OCI-LY3 (cell line): ENCODE measurements at regions not wholly inside any gene's neighbourhood (a gene's known extent, or its start where the extent isn't known, plus 50 kb on each side); places are given as distances from the start of the nearest gene placed in this dataset.
"Not testable (repeated sequence)": the region's sequence is repeated elsewhere in the genome, so short reads cannot be mapped to it uniquely, and the experiment has no call there.

Source experiments
- H2AFZ ChIP-seq: fragments of 200-600, 300-600 bp; shearing (Covaris generic); 2 replicates; pipeline ENCODE4 v1.6.0; 2014; ENCODE audit warnings: antibody characterized with exemption, low read depth, low read length
- H3K27ac ChIP-seq: fragments of 200-600, 300-600 bp; sonication (generic); 2 replicates; pipeline ENCODE4 v1.5.1; 2014; ENCODE audit warnings: mild to moderate bottlenecking, low read length, moderate library complexity, mixed read lengths
- H3K27me3 ChIP-seq: fragments of 200-600, 300-600 bp; sonication (generic); 2 replicates; pipeline ENCODE4 v1.6.1; 2014; ENCODE audit warnings: low read depth, low read length, mixed read lengths
- H3K36me3 ChIP-seq: fragments of 200-600, 300-600 bp; sonication (generic); replicated peaks from 2 replicates; pipeline ENCODE3; 2014; ENCODE audit warnings: low read depth, low read length, mixed read lengths
- H3K4me1 ChIP-seq: fragments of 300-600, 200-600 bp; sonication (generic); 2 replicates; pipeline ENCODE4 v1.6.1; 2014; ENCODE audit warnings: low read length, mixed read lengths
- H3K4me2 ChIP-seq: fragments of 200-600, 300-600 bp; sonication (generic); 2 replicates; pipeline ENCODE4 v1.6.1; 2014; ENCODE audit warnings: low read length, mixed read lengths
- H3K4me3 ChIP-seq: fragments of 300-600, 200-600 bp; sonication (generic); 2 replicates; pipeline ENCODE4 v1.5.1; 2014; ENCODE audit warnings: antibody characterized with exemption, mild to moderate bottlenecking, low read length, moderate library complexity
- H3K79me2 ChIP-seq: fragments of 300-600, 200-600 bp; shearing (Covaris generic); 2 replicates; pipeline ENCODE4 v1.6.1; 2014; ENCODE audit warnings: mild to moderate bottlenecking, low read length, mixed read lengths
- H3K9ac ChIP-seq: fragments of 300-600, 200-600 bp; shearing (Covaris generic); 2 replicates; pipeline ENCODE4 v1.6.0; 2014; ENCODE audit warnings: mild to moderate bottlenecking, low read length, moderate library complexity
- H3K9me3 ChIP-seq: fragments of 200-600, 300-600 bp; shearing (Covaris generic); 2 replicates; pipeline ENCODE4 v1.6.1; 2014; ENCODE audit warnings: low read length, mixed read lengths; ENCODE audit not compliant: insufficient read depth
- H4K20me1 ChIP-seq: fragments of 200-600, 300-600 bp; sonication (generic); 2 replicates; pipeline ENCODE4 v1.6.1; 2016; ENCODE audit warnings: low read length, mixed read lengths; ENCODE audit not compliant: insufficient read depth
- EZH2phosphoT487 ChIP-seq: fragments of 200-600 bp; shearing (Covaris generic); IDR thresholded peaks from 2 replicates; pipeline ENCODE4 v1.6.1; 2018; ENCODE audit warnings: antibody characterized with exemption, mixed run types, low read depth
- TF ChIP-seq, protein P1 (sequence below): fragments of 200-600, 300-600 bp; sonication (generic); IDR thresholded peaks from 2 replicates; pipeline ENCODE4 v1.5.1; 2014; ENCODE audit warnings: antibody characterized with exemption, low read length, low read depth

DNA sequence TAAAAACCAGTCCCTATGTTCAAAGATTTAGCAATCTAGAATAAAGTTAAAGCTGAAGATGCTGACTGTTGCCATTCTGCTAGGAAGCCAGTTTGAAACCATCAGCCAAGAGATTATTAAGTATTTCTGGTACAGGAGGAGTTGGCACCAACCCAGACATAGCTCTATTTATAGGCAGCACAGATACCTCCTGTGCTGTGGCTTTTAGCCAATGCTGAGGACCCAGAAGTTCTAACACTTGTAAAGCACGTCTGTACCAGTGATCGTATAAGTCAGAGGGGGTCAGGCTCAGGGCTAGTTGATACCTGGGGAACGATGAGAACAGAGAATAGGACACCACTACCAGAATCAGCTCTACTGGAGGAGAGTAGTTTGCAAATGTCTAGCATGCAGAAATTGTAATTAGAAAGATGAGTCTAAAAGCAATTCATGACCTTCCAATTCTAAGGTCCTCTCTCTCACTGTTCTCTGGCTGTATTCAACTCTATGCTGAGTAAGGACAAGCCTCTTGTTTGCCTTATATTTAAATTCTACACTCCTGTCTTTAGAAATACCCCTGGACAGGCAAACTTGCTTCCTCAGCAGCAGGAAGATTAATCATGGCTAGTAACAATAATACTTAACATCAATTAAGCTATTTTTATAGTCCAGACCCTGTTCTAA lies 96.8 kb upstream of the PALMD start:
- Histone ChIP-seq H3K27me3 (no peaks in the 10 kb centered on the region), H3K79me2 (no peaks in the 10 kb centered on the region), H3K4me1 (no peaks in the 10 kb centered on the region), H3K27ac (no peak overlapping the region), H4K20me1 (no peaks in the 10 kb centered on the region), H3K9me3 (no peaks in the 10 kb centered on the region), H3K4me3 (no peak overlapping the region), H2AFZ (no peak overlapping the region), H3K9ac (no peak overlapping the region), H3K4me2 (no peak overlapping the region), H3K36me3 (no peaks in the 10 kb centered on the region)
- TF ChIP-seq, protein P1, sequence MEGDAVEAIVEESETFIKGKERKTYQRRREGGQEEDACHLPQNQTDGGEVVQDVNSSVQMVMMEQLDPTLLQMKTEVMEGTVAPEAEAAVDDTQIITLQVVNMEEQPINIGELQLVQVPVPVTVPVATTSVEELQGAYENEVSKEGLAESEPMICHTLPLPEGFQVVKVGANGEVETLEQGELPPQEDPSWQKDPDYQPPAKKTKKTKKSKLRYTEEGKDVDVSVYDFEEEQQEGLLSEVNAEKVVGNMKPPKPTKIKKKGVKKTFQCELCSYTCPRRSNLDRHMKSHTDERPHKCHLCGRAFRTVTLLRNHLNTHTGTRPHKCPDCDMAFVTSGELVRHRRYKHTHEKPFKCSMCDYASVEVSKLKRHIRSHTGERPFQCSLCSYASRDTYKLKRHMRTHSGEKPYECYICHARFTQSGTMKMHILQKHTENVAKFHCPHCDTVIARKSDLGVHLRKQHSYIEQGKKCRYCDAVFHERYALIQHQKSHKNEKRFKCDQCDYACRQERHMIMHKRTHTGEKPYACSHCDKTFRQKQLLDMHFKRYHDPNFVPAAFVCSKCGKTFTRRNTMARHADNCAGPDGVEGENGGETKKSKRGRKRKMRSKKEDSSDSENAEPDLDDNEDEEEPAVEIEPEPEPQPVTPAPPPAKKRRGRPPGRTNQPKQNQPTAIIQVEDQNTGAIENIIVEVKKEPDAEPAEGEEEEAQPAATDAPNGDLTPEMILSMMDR, result no peak
- no peak for TF ChIP-seq EZH2phosphoT487

DNA sequence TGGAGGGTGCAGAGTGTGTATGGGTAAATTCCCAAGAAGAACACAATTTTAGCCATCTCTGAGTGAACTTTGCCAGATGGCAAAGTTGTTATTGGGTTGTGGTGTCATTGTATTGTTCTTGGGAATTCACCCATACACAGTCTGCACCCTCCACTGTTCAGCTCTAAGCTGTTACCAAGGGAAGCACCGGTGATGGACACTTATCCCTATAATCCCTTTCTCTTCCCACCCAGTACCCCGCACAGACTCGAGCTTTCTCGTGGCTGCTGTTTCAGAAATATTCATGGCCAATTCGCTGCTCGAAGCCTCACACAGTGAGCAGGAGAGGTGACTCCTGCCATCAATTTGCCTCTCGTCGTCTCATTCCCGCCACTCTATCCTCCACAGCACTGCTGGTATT lies 95.7 kb upstream of the PALMD start:
- H3K9me3 ChIP-seq, result no peaks in the 10 kb centered on the region
- no peak overlapping the region for H3K4me2 ChIP-seq
- TF ChIP-seq, protein P1, result no peak
- TF ChIP-seq EZH2phosphoT487, result no peak
- no peak overlapping the region for H3K4me3 ChIP-seq
- no peaks in the 10 kb centered on the region for H3K79me2 ChIP-seq
- no peaks in the 10 kb centered on the region for H3K27me3 ChIP-seq
- no peaks in the 10 kb centered on the region for H3K4me1 ChIP-seq
- H2AFZ ChIP-seq, result no peak overlapping the region
- H3K36me3 ChIP-seq, result no peaks in the 10 kb centered on the region
- no peak overlapping the region for H3K27ac ChIP-seq
- no peak overlapping the region for H3K9ac ChIP-seq
- H4K20me1 ChIP-seq, result no peaks in the 10 kb centered on the region

DNA sequence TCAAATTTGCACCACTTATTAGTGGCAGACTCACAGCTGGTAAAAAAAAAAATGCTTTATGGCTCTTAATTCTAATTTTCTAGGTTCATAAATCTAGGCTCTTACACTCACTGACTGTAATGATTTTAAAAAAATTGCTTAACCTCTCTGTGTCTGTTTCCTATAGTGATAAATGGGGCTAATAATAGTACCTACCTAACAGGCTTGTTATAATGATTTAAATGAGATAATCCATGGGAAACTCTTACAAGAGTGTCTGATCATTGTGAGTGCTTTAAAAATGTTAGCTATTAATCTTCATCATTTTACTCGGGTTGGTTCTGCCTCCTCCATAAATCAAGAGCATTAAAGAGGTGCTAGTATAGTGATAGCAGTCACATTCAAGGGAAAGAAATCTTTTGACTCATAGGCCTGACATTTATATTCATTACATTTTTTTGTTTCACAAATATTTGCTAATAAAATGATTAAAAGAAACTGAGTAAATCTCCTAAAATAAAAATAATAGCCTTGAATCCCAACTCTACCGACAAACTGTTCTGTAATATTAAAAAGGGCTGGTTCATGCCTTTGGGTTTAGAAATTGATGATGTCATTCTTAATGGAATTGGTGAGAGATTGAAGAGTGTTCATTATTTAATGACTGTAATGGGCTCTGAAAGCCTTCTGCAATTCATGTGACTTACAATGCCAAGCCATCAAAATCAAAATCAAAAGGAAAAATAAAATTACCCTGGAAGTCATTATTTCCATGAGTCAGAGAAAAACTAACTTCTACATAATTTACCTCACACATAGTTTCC lies 93.9 kb upstream of the PALMD start:
- Histone ChIP-seq H3K27ac (no peak overlapping the region), H3K9me3 (no peaks in the 10 kb centered on the region), H3K9ac (no peak overlapping the region), H4K20me1 (no peaks in the 10 kb centered on the region), H3K4me1 (no peaks in the 10 kb centered on the region), H3K36me3 (no peaks in the 10 kb centered on the region), H2AFZ (no peak overlapping the region), H3K4me2 (no peak overlapping the region), H3K27me3 (no peaks in the 10 kb centered on the region), H3K79me2 (no peaks in the 10 kb centered on the region), H3K4me3 (no peak overlapping the region)
- TF ChIP-seq, protein P1, result no peak
- no peak for TF ChIP-seq EZH2phosphoT487

DNA sequence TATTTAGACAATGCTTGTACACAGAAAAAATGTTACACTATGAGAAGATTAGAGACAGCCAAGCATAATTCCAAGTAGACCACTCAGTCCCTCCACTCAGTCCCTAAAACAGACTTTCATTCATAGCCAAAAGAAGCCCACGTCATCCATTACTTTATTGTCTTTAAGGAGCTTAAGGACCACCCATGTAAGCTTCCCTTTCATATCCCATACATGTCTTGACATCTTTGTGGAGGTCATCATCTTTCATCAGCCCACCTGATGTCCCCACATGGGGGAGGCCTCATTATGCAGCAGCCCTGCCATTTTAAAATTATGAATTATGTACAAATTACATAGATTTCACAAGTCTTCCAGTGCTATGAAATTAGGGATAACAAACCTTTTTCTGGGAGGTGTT lies 92.6 kb upstream of the PALMD start:
- H3K4me2 ChIP-seq, result no peak overlapping the region
- H2AFZ ChIP-seq, result no peak overlapping the region
- no peaks in the 10 kb centered on the region for H3K79me2 ChIP-seq
- H3K4me1 ChIP-seq, result no peaks in the 10 kb centered on the region
- H4K20me1 ChIP-seq, result no peaks in the 10 kb centered on the region
- no peaks in the 10 kb centered on the region for H3K27me3 ChIP-seq
- H3K36me3 ChIP-seq, result no peaks in the 10 kb centered on the region
- TF ChIP-seq, protein P1, result no peak
- no peak for TF ChIP-seq EZH2phosphoT487
- H3K9me3 ChIP-seq, result no peaks in the 10 kb centered on the region
- no peak overlapping the region for H3K27ac ChIP-seq
- no peak overlapping the region for H3K9ac ChIP-seq
- H3K4me3 ChIP-seq, result no peak overlapping the region

DNA sequence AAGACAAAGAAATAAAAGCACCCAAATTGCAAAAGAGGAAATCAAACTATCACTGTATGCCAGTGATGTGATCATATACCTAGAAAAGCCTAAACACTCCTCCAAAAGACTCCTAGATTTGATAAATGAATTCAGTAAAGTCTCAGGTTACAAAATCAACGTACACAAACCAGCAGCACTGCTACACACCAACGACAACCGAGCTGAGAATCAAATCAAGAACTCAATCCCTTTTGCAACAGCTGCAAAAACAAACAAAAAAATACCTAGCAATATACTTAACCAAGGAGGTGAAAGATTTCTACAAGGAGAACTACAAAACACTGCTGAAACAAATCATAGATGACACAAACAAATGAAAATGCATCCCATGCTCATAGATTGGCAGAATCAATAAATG lies 92.1 kb upstream of the PALMD start:
- not testable (repeated sequence) for H4K20me1 ChIP-seq, H3K4me1 ChIP-seq, H3K9ac ChIP-seq, H3K27ac ChIP-seq, H3K4me3 ChIP-seq, H3K79me2 ChIP-seq, H3K9me3 ChIP-seq, H2AFZ ChIP-seq, H3K4me2 ChIP-seq, H3K36me3 ChIP-seq, H3K27me3 ChIP-seq
